ENCODE measurements at regions not wholly inside any gene's neighbourhood (a gene's known extent, or its start where the extent isn't known, plus 50 kb on each side); places are given as distances from the start of the nearest gene placed in this dataset.

- TF ChIP-seq POLR2AphosphoS5 (IDR thresholded peaks at IDR 0.05; ENCODE audit: low read depth, low read length) (no peak), POU2F2 (IDR thresholded peaks at IDR 0.05; ENCODE audit: low read depth, low read length) (no peak), TAF1 (IDR thresholded peaks at IDR 0.05; ENCODE audit: low read depth, low read length) (no peak), PAX5 (IDR thresholded peaks at IDR 0.05; ENCODE audit: insufficient read depth, low read length, severe bottlenecking) (no peak), POLR2A (IDR thresholded peaks at IDR 0.05; ENCODE audit: low read depth, low read length) (no peak), SPI1 (IDR thresholded peaks at IDR 0.05; ENCODE audit: low read depth, low read length) (no peak)
- no peak for FAIRE-seq
- no peak for DNase-seq (ENCODE audit: insufficient read length, low spot score)
Observed at GRCh38 chr3:28844298-28845005, 436.4 kb upstream of the RBMS3 start.

DNA sequence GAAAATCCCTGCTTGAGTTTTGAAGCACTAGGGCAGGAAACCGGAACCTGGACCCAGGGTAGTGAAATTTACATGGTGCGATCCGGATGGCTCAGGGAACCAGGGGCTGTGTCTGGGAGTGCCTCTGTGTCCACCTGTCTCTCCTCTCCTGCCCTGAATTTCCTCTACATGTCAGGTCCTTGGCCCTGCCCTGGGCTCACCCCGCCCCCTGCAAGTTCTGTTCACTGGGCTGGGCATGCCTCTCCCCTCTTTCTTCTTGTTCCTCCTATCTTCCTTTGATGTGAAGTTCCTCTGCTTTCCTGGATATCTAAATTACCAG is 435.9 kb upstream of the RBMS3 start:
- DNase-seq (ENCODE audit: insufficient read length, low spot score) (no peak), FAIRE-seq (no peak)

DNA sequence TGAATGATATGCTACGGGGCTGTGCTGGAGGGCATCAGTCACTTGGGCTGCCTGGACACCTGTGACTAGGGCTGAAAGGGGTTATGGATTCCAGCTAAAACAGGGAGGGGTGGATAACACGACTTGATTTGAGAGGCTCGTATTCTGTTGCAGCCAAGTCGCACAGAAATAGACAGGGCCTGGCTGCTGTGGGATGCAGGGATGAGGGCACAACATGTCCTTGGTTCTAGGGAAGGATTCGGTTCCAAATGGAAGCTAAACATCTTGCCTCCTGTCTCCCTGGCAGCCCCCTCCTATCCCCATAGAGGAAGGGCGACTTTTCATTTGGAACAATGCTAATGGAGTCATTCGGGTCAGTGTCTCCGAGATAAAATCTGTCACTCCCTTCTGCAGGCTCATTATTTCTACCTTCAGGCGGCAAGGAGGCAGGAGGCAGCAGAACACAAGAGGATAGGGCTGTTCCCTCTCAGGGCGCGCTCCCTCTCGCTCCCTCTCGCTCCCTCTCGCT is 433.8 kb upstream of the RBMS3 start:
- TF ChIP-seq TAF1 (IDR thresholded peaks at IDR 0.05; ENCODE audit: low read depth, low read length): no peak
- TF ChIP-seq POLR2AphosphoS5 (IDR thresholded peaks at IDR 0.05; ENCODE audit: low read depth, low read length): no peak
- TF ChIP-seq SPI1 (IDR thresholded peaks at IDR 0.05; ENCODE audit: low read depth, low read length): no peak
- no peak for TF ChIP-seq PAX5 (IDR thresholded peaks at IDR 0.05; ENCODE audit: insufficient read depth, low read length, severe bottlenecking)
- no peak for TF ChIP-seq POU2F2 (IDR thresholded peaks at IDR 0.05; ENCODE audit: low read depth, low read length)
- no peak for TF ChIP-seq POLR2A (IDR thresholded peaks at IDR 0.05; ENCODE audit: low read depth, low read length)
- FAIRE-seq: no peak
- DNase-seq (ENCODE audit: insufficient read length, low spot score): no peak

More for the DNA sequence above, 435.9 kb upstream of the RBMS3 start:
- TF ChIP-seq POU2F2 (IDR thresholded peaks at IDR 0.05; ENCODE audit: low read depth, low read length) (no peak), POLR2AphosphoS5 (IDR thresholded peaks at IDR 0.05; ENCODE audit: low read depth, low read length) (no peak), PAX5 (IDR thresholded peaks at IDR 0.05; ENCODE audit: insufficient read depth, low read length, severe bottlenecking) (no peak), POLR2A (IDR thresholded peaks at IDR 0.05; ENCODE audit: low read depth, low read length) (no peak)

DNA sequence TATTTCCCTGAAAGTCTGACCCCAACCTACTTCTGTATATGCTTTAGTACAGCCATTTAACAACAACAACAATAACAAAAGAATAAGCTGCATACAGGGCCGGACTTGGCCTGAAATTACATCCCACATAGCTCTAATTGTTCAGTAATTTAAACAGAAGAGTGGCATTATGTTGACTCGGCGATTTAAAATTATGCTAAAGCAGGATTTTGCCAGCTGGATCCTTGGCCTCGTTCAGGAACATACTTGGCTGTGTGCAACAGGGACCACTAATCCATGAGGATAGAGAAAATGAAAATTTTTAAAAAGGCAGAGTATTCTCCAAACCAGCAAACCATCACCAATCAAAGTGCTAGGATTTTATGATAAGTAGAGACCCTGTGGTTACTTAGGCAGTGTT is 433.1 kb upstream of the RBMS3 start:
- FAIRE-seq (no peak), DNase-seq (ENCODE audit: insufficient read length, low spot score) (no peak)
- no peak for TF ChIP-seq SPI1 (IDR thresholded peaks at IDR 0.05; ENCODE audit: low read depth, low read length)
- no peak for TF ChIP-seq POLR2A (IDR thresholded peaks at IDR 0.05; ENCODE audit: low read depth, low read length)
- no peak for TF ChIP-seq TAF1 (IDR thresholded peaks at IDR 0.05; ENCODE audit: low read depth, low read length)
- TF ChIP-seq PAX5 (IDR thresholded peaks at IDR 0.05; ENCODE audit: insufficient read depth, low read length, severe bottlenecking): no peak
- TF ChIP-seq POU2F2 (IDR thresholded peaks at IDR 0.05; ENCODE audit: low read depth, low read length): no peak
- no peak for TF ChIP-seq POLR2AphosphoS5 (IDR thresholded peaks at IDR 0.05; ENCODE audit: low read depth, low read length)

DNA sequence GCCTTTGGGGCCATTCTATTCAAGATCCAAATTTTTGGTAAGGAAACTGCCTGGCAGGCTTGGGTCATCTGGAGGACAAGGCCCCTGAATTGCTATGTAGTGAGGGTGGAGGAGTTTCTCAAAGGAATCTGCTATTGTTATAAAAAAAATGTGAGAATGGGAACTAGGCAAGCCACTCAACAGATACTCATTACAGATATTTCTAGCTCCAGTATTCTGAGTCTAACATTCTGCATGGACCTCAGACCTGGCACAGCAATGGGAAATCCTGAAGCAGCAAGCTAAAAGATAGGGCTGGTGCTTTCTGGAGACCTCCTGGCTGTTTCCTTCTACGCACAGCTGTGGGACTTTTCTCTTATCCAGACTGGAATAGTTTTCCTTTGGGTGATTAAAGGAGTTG is 430.7 kb upstream of the RBMS3 start:
- no peak for FAIRE-seq
- DNase-seq (ENCODE audit: insufficient read length, low spot score): no peak
- no peak for TF ChIP-seq POLR2AphosphoS5 (IDR thresholded peaks at IDR 0.05; ENCODE audit: low read depth, low read length)
- no peak for TF ChIP-seq POU2F2 (IDR thresholded peaks at IDR 0.05; ENCODE audit: low read depth, low read length)

DNA sequence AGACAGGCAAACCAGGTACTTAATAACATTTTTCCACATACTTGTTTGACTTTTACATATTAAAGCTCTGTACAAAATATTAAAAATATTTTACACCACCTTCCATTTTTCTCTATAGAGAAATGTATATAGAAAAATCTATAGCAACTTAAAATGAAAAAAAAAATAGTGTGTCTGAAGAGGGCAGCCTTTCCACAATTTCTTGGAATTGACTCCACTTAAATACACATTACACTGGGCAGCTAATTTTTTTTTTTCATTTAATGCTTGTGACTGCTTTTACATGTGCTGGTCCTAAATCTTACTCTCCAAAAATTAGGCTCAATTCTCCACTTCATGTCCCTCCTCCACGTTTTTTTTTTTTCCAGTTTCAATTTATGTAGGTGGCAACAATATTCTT is 427.0 kb upstream of the RBMS3 start:
- no peak for DNase-seq (ENCODE audit: insufficient read length, low spot score)
- no peak for TF ChIP-seq POLR2AphosphoS5 (IDR thresholded peaks at IDR 0.05; ENCODE audit: low read depth, low read length)
- no peak for TF ChIP-seq TAF1 (IDR thresholded peaks at IDR 0.05; ENCODE audit: low read depth, low read length)
- TF ChIP-seq POLR2A (IDR thresholded peaks at IDR 0.05; ENCODE audit: low read depth, low read length): no peak
- TF ChIP-seq POU2F2 (IDR thresholded peaks at IDR 0.05; ENCODE audit: low read depth, low read length): no peak
- TF ChIP-seq SPI1 (IDR thresholded peaks at IDR 0.05; ENCODE audit: low read depth, low read length): no peak
- TF ChIP-seq PAX5 (IDR thresholded peaks at IDR 0.05; ENCODE audit: insufficient read depth, low read length, severe bottlenecking): no peak
- FAIRE-seq: no peak

GRCh38 chr3:28856796-28857195 is 424.1 kb upstream of the RBMS3 start:
- no peak for DNase-seq (ENCODE audit: insufficient read length, low spot score)
- no peak for FAIRE-seq
- no peak for TF ChIP-seq POU2F2 (IDR thresholded peaks at IDR 0.05; ENCODE audit: low read depth, low read length)
- TF ChIP-seq POLR2A (IDR thresholded peaks at IDR 0.05; ENCODE audit: low read depth, low read length): no peak
- TF ChIP-seq SPI1 (IDR thresholded peaks at IDR 0.05; ENCODE audit: low read depth, low read length): no peak
- TF ChIP-seq POLR2AphosphoS5 (IDR thresholded peaks at IDR 0.05; ENCODE audit: low read depth, low read length): no peak
- no peak for TF ChIP-seq PAX5 (IDR thresholded peaks at IDR 0.05; ENCODE audit: insufficient read depth, low read length, severe bottlenecking)
- no peak for TF ChIP-seq TAF1 (IDR thresholded peaks at IDR 0.05; ENCODE audit: low read depth, low read length)

- no peak for FAIRE-seq
- DNase-seq (ENCODE audit: insufficient read length, low spot score): no peak
- TF ChIP-seq SPI1 (IDR thresholded peaks at IDR 0.05; ENCODE audit: low read depth, low read length) (no peak), POU2F2 (IDR thresholded peaks at IDR 0.05; ENCODE audit: low read depth, low read length) (no peak), PAX5 (IDR thresholded peaks at IDR 0.05; ENCODE audit: insufficient read depth, low read length, severe bottlenecking) (no peak), POLR2A (IDR thresholded peaks at IDR 0.05; ENCODE audit: low read depth, low read length) (no peak), POLR2AphosphoS5 (IDR thresholded peaks at IDR 0.05; ENCODE audit: low read depth, low read length) (no peak), TAF1 (IDR thresholded peaks at IDR 0.05; ENCODE audit: low read depth, low read length) (no peak)
Observed at GRCh38 chr3:28859897-28860296, 421.0 kb upstream of the RBMS3 start.

DNA sequence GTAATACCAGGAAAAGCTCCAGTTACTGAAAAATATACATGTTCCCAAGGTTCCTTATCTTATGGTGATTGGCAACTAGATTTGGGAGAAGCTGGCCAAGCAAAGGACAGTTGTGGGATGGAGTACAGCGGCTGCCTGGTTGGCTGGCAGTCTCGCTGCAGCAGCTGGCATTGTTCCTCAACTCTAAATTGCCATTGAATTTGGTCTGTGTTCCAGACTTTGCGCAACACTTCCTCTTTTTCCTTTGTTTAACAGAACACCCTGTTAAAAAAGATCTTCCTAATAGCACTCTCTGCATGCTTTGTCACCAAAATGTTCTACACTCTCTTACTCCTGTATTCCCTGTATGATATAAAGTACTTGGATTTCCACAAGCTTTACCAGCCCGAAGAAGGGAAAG is 420.6 kb upstream of the RBMS3 start:
- DNase-seq (ENCODE audit: insufficient read length, low spot score) (no peak), FAIRE-seq (no peak)
- TF ChIP-seq TAF1 (IDR thresholded peaks at IDR 0.05; ENCODE audit: low read depth, low read length) (no peak), SPI1 (IDR thresholded peaks at IDR 0.05; ENCODE audit: low read depth, low read length) (peak; percentile 38), POLR2AphosphoS5 (IDR thresholded peaks at IDR 0.05; ENCODE audit: low read depth, low read length) (no peak), POLR2A (IDR thresholded peaks at IDR 0.05; ENCODE audit: low read depth, low read length) (no peak)

GRCh38 chr3:28863186-28863585 is 417.7 kb upstream of the RBMS3 start:
- FAIRE-seq: no peak
- TF ChIP-seq POU2F2 (IDR thresholded peaks at IDR 0.05; ENCODE audit: low read depth, low read length) (no peak), SPI1 (IDR thresholded peaks at IDR 0.05; ENCODE audit: low read depth, low read length) (no peak), POLR2AphosphoS5 (IDR thresholded peaks at IDR 0.05; ENCODE audit: low read depth, low read length) (no peak), POLR2A (IDR thresholded peaks at IDR 0.05; ENCODE audit: low read depth, low read length) (no peak), PAX5 (IDR thresholded peaks at IDR 0.05; ENCODE audit: insufficient read depth, low read length, severe bottlenecking) (no peak), TAF1 (IDR thresholded peaks at IDR 0.05; ENCODE audit: low read depth, low read length) (no peak)
- no peak for DNase-seq (ENCODE audit: insufficient read length, low spot score)

All from GM12891 (cell line).